KMS-11 (cell line): ENCODE measurements at regions not wholly inside any gene's neighbourhood (a gene's known extent, or its start where the extent isn't known, plus 50 kb on each side); places are given as distances from the start of the nearest gene placed in this dataset.

Experiments used
- H2AFZ ChIP-seq: fragments of 200-600 bp; sonication (generic); 2 replicates; pipeline ENCODE4 v1.6.1; 2016; ENCODE audit warnings: antibody characterized with exemption, mixed run types, low read depth
- H3K27ac ChIP-seq: fragments of 200-600 bp; sonication (generic); 2 replicates; pipeline ENCODE4 v1.6.1; 2016; ENCODE audit warnings: mild to moderate bottlenecking, mixed run types
- H3K27me3 ChIP-seq: fragments of 200-600 bp; sonication (generic); 2 replicates; pipeline ENCODE4 v1.6.1; 2017; ENCODE audit warnings: mild to moderate bottlenecking, low read depth, mixed run types, moderate library complexity; ENCODE audit not compliant: insufficient read depth
- H3K36me3 ChIP-seq: fragments of 200-600 bp; sonication (generic); 2 replicates; pipeline ENCODE4 v1.6.1; 2017; ENCODE audit warnings: mild to moderate bottlenecking, mixed run types; ENCODE audit not compliant: insufficient read depth
- H3K4me1 ChIP-seq: fragments of 200-600 bp; sonication (generic); 2 replicates; pipeline ENCODE4 v1.6.1; 2016; ENCODE audit warnings: mild to moderate bottlenecking, low read depth, mixed run types; ENCODE audit not compliant: poor library complexity, severe bottlenecking
- H3K4me2 ChIP-seq: fragments of 200-600 bp; sonication (generic); 2 replicates; pipeline ENCODE4 v1.7.0; 2016; ENCODE audit warnings: mild to moderate bottlenecking, mixed run types
- H3K4me3 ChIP-seq: fragments of 200-600 bp; sonication (generic); IDR thresholded peaks from 2 replicates; pipeline ENCODE4 v1.6.1; 2017; ENCODE audit warnings: low read depth, low read length, mixed read lengths; ENCODE audit not compliant: insufficient read depth
- H3K79me2 ChIP-seq: fragments of 200-600 bp; sonication (generic); 2 replicates; pipeline ENCODE4 v1.6.1; 2016; ENCODE audit warnings: low read depth, mixed run types; ENCODE audit not compliant: insufficient read depth
- H3K9ac ChIP-seq: fragments of 200-600 bp; sonication (generic); 2 replicates; pipeline ENCODE4 v1.6.1; 2016; ENCODE audit warnings: mild to moderate bottlenecking, mixed run types
- H4K20me1 ChIP-seq: fragments of 200-600 bp; sonication (generic); 2 replicates; pipeline ENCODE4 v1.6.1; 2016; ENCODE audit warnings: mild to moderate bottlenecking, mixed run types; ENCODE audit not compliant: insufficient read depth
- TF ChIP-seq, protein P1 (sequence below): fragments of 200-600 bp; sonication (generic); conservative IDR thresholded peaks from 2 replicates; pipeline ENCODE4 v1.6.1; 2017; ENCODE audit warnings: low read depth, mild to moderate bottlenecking, antibody characterized with exemption, low read length, moderate library complexity, mixed read lengths

DNA sequence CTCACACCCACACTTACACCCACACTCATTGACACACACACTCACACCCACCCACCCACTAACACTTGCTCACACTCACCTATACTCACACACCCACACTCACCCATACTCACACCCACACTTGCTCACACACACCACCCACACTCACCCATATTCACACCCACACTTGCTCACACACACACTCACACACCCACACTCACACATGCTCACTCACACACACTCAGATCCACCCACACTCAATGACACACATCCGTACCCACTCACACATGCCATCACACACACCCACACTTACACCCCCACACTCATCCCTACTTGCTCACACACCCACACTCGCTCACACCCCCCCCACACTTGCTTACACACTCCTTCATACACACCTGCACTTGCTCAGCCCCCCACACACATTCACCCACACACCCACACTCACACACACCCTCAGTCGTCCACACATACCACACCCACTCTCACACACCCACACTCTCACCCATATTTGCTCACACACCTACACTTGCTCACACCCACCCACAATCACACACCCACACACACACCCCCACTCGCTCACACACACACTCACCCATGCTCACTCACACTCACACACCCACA lies 321.1 kb upstream of the N4BP1 start:
- Histone ChIP-seq H2AFZ (no peak overlapping the region), H3K4me3 (no peak overlapping the region)

DNA sequence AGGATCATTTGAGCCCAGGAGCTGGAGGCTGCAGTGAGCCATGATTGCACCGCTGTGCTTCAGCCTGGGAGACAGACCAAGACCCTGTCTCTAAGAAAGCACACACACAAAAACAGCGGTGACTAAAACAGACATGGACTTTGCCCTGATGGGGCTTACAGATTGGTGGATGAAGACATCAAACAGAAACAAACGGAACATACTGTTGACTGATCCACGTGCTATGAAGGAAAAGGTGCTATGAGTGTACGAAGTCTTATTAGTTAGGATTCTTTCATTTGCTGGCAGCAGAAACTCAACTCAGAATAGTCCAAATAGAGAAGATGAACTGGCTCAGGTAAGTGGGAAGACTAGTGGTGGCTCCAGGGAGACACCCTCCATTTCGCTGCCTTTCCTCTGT lies 309.8 kb upstream of the N4BP1 start:
- TF ChIP-seq, protein P1, sequence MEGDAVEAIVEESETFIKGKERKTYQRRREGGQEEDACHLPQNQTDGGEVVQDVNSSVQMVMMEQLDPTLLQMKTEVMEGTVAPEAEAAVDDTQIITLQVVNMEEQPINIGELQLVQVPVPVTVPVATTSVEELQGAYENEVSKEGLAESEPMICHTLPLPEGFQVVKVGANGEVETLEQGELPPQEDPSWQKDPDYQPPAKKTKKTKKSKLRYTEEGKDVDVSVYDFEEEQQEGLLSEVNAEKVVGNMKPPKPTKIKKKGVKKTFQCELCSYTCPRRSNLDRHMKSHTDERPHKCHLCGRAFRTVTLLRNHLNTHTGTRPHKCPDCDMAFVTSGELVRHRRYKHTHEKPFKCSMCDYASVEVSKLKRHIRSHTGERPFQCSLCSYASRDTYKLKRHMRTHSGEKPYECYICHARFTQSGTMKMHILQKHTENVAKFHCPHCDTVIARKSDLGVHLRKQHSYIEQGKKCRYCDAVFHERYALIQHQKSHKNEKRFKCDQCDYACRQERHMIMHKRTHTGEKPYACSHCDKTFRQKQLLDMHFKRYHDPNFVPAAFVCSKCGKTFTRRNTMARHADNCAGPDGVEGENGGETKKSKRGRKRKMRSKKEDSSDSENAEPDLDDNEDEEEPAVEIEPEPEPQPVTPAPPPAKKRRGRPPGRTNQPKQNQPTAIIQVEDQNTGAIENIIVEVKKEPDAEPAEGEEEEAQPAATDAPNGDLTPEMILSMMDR = no peak
- Histone ChIP-seq H3K9ac (no peak overlapping the region), H3K4me1 (no peaks in the 10 kb centered on the region), H3K79me2 (no peaks in the 10 kb centered on the region), H3K27me3 (no peaks in the 10 kb centered on the region), H3K4me3 (no peak overlapping the region), H3K4me2 (no peak overlapping the region), H3K36me3 (no peaks in the 10 kb centered on the region), H3K27ac (no peak overlapping the region), H4K20me1 (no peaks in the 10 kb centered on the region), H2AFZ (no peak overlapping the region)

More for the DNA sequence above, 321.1 kb upstream of the N4BP1 start:
- Histone ChIP-seq H3K27ac (no peak overlapping the region), H3K79me2 (no peaks in the 10 kb centered on the region), H3K4me2 (no peak overlapping the region), H3K4me1 (no peaks in the 10 kb centered on the region), H3K36me3 (no peaks in the 10 kb centered on the region), H3K27me3 (no peaks in the 10 kb centered on the region), H3K9ac (no peak overlapping the region), H4K20me1 (no peaks in the 10 kb centered on the region)
- TF ChIP-seq, protein P1 = no peak

DNA sequence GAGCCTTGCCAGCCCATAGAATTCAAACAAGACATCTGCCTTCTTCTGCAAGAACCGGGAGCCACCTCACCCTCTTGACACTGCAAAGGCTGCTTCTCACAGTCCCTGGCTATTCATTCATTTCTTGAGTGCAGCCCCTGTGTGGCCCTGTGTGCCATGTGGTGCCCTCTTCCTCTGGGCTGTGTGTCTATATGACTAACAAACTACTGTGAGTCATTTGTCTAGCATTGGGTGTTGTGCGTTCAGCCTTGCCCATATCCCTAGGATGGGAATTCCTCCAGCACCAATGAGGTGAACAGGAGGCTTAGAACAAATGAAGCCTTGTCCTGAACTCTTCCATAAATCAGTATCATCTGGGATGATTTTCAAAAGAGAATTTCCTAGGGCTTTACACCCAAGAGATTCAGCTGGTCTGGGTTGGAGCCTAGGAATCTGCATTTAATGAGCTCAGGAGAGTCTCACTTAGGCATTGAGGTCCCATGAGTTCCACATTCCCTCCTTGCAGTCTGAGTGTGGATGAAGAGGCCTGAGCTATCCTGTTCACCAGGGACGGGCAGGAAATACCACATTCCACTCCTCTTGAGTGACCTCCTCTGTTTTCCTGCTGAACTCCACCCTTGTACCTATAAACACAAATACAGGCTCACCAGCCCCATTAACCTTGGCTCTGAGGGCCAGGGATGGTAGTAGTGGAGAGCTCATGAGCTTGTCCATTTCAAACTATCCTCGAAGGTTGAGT lies 308.7 kb upstream of the N4BP1 start:
- Histone ChIP-seq H3K36me3 (no peaks in the 10 kb centered on the region), H3K4me3 (no peak overlapping the region), H3K9ac (no peak overlapping the region), H3K27ac (no peak overlapping the region), H2AFZ (no peak overlapping the region), H3K4me2 (no peak overlapping the region), H3K79me2 (no peaks in the 10 kb centered on the region), H4K20me1 (no peaks in the 10 kb centered on the region), H3K27me3 (no peaks in the 10 kb centered on the region), H3K4me1 (no peaks in the 10 kb centered on the region)
- TF ChIP-seq, protein P1 = no peak

DNA sequence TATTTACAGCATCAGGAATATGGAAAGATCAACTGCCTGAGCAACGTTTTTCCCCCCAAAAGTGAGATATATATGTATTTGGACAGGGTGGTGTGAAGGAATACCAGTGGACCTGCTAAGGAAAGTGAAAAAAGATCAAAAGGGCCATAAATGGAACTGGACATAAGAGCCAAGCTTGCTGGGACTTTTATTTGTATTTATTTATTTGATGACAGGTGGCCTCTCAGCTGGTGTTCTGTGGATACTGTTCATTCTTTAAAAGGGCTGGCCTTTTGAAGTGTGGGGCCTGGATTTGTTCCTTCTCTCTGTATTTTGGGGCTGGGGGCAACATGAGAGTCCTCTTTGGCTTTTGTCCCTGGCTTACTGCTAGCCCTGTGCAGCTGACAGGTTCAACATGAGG lies 306.6 kb upstream of the N4BP1 start:
- H3K27ac ChIP-seq = no peak overlapping the region

More for the DNA sequence above, 306.6 kb upstream of the N4BP1 start:
- H3K4me1 ChIP-seq = no peaks in the 10 kb centered on the region
- H3K79me2 ChIP-seq = no peaks in the 10 kb centered on the region
- no peak overlapping the region for H3K4me3 ChIP-seq
- no peaks in the 10 kb centered on the region for H4K20me1 ChIP-seq
- no peaks in the 10 kb centered on the region for H3K36me3 ChIP-seq
- H2AFZ ChIP-seq = no peak overlapping the region
- H3K9ac ChIP-seq = no peak overlapping the region
- TF ChIP-seq, protein P1 = no peak
- no peak overlapping the region for H3K4me2 ChIP-seq
- no peaks in the 10 kb centered on the region for H3K27me3 ChIP-seq
